HepG2 (cell line): ENCODE measurements at regions not wholly inside any gene's neighbourhood (a gene's known extent, or its start where the extent isn't known, plus 50 kb on each side); places are given as distances from the start of the nearest gene placed in this dataset.

Source experiments
- ATAC-seq: fragments of 200-7000 bp; cut with Tn5 transposase; 3 replicates; pipeline ENCODE4 v1.9.1; 2020; ENCODE audit warnings: mild to moderate bottlenecking, moderate library complexity
- BruUV-seq: library from RNA; stranded (reverse); fragments of 400-500 nt; replicated peaks from 2 replicates; lab custom pipeline; 2021; lab: Mats Ljungman, UMichigan
- CTCF ChIA-PET: fragments of 300-600 bp; formaldehyde crosslinking; extraction: SDS; loops from one replicate; lab custom pipeline; 2021; ENCODE audit warnings: low total read pairs, inconsistent platforms, low intra/inter-chr PET ratio; lab: Yijun Ruan, JAX
- POLR2A ChIA-PET: fragments of 350-600 bp; sonication (Branson Sonifier 250); formaldehyde crosslinking; loops from one replicate; lab custom pipeline; 2020; ENCODE audit warnings: antibody characterized with exemption, inconsistent platforms; lab: Yijun Ruan, JAX
- DNase-seq: peaks from one replicate; pipeline ENCODE4 v3.0.0-alpha.2; 2015; ENCODE audit warnings: low spot score
- FAIRE-seq: peaks from 3 replicates; lab custom pipeline; 2011; peaks lifted over from hg19 to GRCh38; lab: Jason Lieb, UNC
- H2AFZ ChIP-seq: one replicate; pipeline ENCODE4 v1.6.1; 2011; ENCODE audit warnings: low read length, inconsistent platforms
- H3K27ac ChIP-seq: fragments of 300-600 bp; 3 replicates; pipeline ENCODE4 v1.8.0; 2011; ENCODE audit warnings: mixed run types, mild to moderate bottlenecking, mixed read lengths, low read length, inconsistent platforms; ENCODE audit not compliant: insufficient read depth; ENCODE audit errors: extremely low read length
- H3K27me3 ChIP-seq, 2 experiments: fragments of 200-600 bp in 1 of 2; 2 replicates in 1 of 2; 3 replicates in 1 of 2; pipeline versions ENCODE4 v1.6.0 to v1.8.0; 2011; ENCODE audit warnings: low read length in 2 of 2, mild to moderate bottlenecking in 2 of 2, moderate library complexity in 2 of 2, inconsistent platforms in 1 of 2; ENCODE audit not compliant: insufficient read depth in 2 of 2, control insufficient read depth in 1 of 2
- H3K36me3 ChIP-seq, 2 experiments: fragments of 200-600 bp in 1 of 2; replicated peaks in 1 of 2; 2 replicates in 1 of 2; 3 replicates in 1 of 2; pipeline versions ENCODE4 v1.5.1 to v1.8.0; 2011; ENCODE audit warnings: low read length in 2 of 2, inconsistent platforms in 1 of 2; ENCODE audit not compliant: insufficient read depth in 2 of 2, control insufficient read depth in 1 of 2
- H3K4me1 ChIP-seq: 2 replicates; pipeline ENCODE4 v1.5.1; 2012; ENCODE audit warnings: low read length, inconsistent platforms; ENCODE audit not compliant: insufficient read depth
- H3K4me2 ChIP-seq: 2 replicates; pipeline ENCODE4 v1.6.0; 2011; ENCODE audit warnings: low read depth, low read length, inconsistent platforms
- H3K4me3 ChIP-seq, 3 experiments: fragments of 200-600 bp in 1 of 3; sonication (generic), shearing (Covaris generic) in 1 of 3; replicated peaks in 1 of 3; 2 replicates each; pipeline ENCODE4 v1.5.1; 2011 to 2016; ENCODE audit warnings: low read length in 3 of 3, inconsistent platforms in 2 of 3, low read depth in 2 of 3, mild to moderate bottlenecking in 2 of 3, control low read depth in 1 of 3, mixed read lengths in 1 of 3; ENCODE audit not compliant: insufficient read depth in 1 of 3
- H3K79me2 ChIP-seq: one replicate; pipeline ENCODE4 v1.6.1; 2011; ENCODE audit warnings: low read length, inconsistent platforms; ENCODE audit not compliant: insufficient read depth
- H3K9ac ChIP-seq: 2 replicates; pipeline ENCODE4 v1.6.0; 2011; ENCODE audit warnings: mild to moderate bottlenecking, low read depth, low read length, inconsistent platforms; ENCODE audit not compliant: insufficient read depth
- H3K9me3 ChIP-seq: 2 replicates; pipeline ENCODE4 v1.5.1; 2012; ENCODE audit warnings: mild to moderate bottlenecking, low read length
- H4K20me1 ChIP-seq: 2 replicates; pipeline ENCODE4 v1.6.0; 2011; ENCODE audit warnings: inconsistent platforms, mild to moderate bottlenecking, low read length, moderate library complexity; ENCODE audit not compliant: insufficient read depth
- FIP1L1 ChIP-seq: fragments of 200-400 bp; formaldehyde crosslinking; IDR thresholded peaks from 2 replicates; pipeline ENCODE4 v1.6.1; 2018; ENCODE audit warnings: low read depth, mild to moderate bottlenecking, low read length, moderate library complexity, borderline replicate concordance; ENCODE audit not compliant: insufficient read depth
- RCOR2 ChIP-seq: IDR thresholded peaks from 2 replicates; pipeline ENCODE4 v1.6.1; 2016; ENCODE audit warnings: missing biosample characterization, missing genetic modification reagents
- RFX5 ChIP-seq: IDR thresholded peaks from 2 replicates; pipeline ENCODE4 v1.6.1; 2011; ENCODE audit warnings: low read depth, low read length, improper control_type of control experiment
- SRSF1 ChIP-seq: fragments of 200-400 bp; formaldehyde crosslinking; optimal IDR thresholded peaks from 2 replicates; pipeline ENCODE3; 2017; ENCODE audit warnings: mild to moderate bottlenecking, low read depth, low read length, moderate library complexity
- STAT5B ChIP-seq: sonication (generic); formaldehyde crosslinking; IDR thresholded peaks from 2 replicates; pipeline ENCODE4 v1.4.0; 2020; ENCODE audit warnings: missing genetic modification reagents
- ZFP62 ChIP-seq: sonication (generic); formaldehyde crosslinking; IDR thresholded peaks from 2 replicates; pipeline ENCODE4 v1.4.0; 2020; ENCODE audit warnings: missing genetic modification reagents
- ZNF205 ChIP-seq: IDR thresholded peaks from 2 replicates; pipeline ENCODE4 v1.6.1; 2018; ENCODE audit warnings: missing biosample characterization, missing genetic modification reagents
- ZNF275 ChIP-seq: sonication (generic); formaldehyde crosslinking; IDR thresholded peaks from 2 replicates; pipeline ENCODE4 v1.8.0; 2022; ENCODE audit warnings: missing genetic modification reagents, mild to moderate bottlenecking, inconsistent platforms, borderline replicate concordance
- ZSCAN31 ChIP-seq: sonication (generic); formaldehyde crosslinking; IDR thresholded peaks from 2 replicates; pipeline ENCODE4 v1.5.0; 2020; ENCODE audit warnings: low read depth, mild to moderate bottlenecking, missing genetic modification reagents
- WGBS: methylation state at CpG from one replicate; pipeline ENCODE4 v1.1.6; 2017; ENCODE audit warnings: low lambda C conversion rate; 5-methylcytosine and 5-hydroxymethylcytosine counted together
- in situ Hi-C: cut with HindIII; loops from 2 replicates; pipeline ENCODE4 v1.10.0; 2017; ENCODE audit warnings: low pct_unique_long_range_greater_than_20kb; ENCODE audit not compliant: extremely low pct_ligation_motif_present
- intact Hi-C: fragments of 100-400 bp; cut with micrococcal nuclease; formaldehyde crosslinking; loops from one replicate; pipeline ENCODE4 v1.10.0; 2022; ENCODE audit not compliant: unreplicated experiment

DNA sequence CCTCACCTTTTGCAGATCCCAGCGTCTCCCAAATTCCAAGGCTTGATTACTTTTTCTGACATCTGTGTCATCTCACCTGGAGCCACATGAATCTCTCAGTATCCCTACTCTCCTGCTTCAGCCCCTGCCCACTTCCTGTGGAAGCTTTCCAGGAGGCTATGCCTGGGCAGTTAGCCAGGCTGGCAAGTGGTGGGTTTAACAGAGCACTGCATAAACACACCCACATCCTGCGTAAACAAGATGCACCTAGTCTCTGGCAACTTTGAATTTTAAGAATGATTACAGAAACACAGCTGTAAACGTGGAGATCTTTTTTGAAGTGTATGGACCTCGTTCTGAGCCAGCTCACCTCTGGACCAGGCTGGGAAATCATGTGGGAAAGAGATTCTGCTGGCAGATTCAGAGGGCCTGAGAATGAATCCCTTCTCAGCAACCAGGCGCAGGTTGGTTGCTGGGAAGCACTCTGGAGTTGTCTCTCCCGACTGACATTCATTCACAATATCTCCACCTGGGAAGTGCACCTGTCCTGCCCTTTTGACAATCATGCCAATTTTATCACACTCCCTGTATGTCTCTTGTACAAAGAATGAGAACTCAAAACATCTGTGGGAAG is 55.7 kb upstream of the FANCC start (continued):
- TF ChIP-seq STAT5B (CRISPR knock-in tag) (no peak), ZNF205 (CRISPR knock-in tag) (no peak), ZFP62 (CRISPR knock-in tag) (no peak)

- BruUV-seq: no TSS peak
- DNase-seq (no peak), ATAC-seq (no peak), FAIRE-seq (no peak)
- Histone ChIP-seq H3K9me3 (no peaks in the 10 kb centered on the region), H3K27me3 (0 out of 5 replicates have a peak, but pooled peaks cover 2% of the 10 kb centered on the region in 2 experiments), H3K79me2 (no peaks in the 10 kb centered on the region), H3K4me2 (no peak overlapping the region), H3K4me1 (no peaks in the 10 kb centered on the region), H3K4me3 (no peak overlapping the region), H3K9ac (no peak overlapping the region), H2AFZ (no peak overlapping the region), H4K20me1 (no peaks in the 10 kb centered on the region), H3K36me3 (no peaks in the 10 kb centered on the region), H3K27ac (no peak overlapping the region)
- POLR2A ChIA-PET: no interaction called here
- intact Hi-C loops (no loop called here), in situ Hi-C loops (no loop called here)
- CTCF ChIA-PET: no interaction called here
- TF ChIP-seq ZSCAN31 (no peak), FIP1L1 (no peak), ZNF275 (CRISPR knock-in tag) (no peak), SRSF1 (no peak), RFX5 (no peak), RCOR2 (CRISPR knock-in tag) (no peak)
- WGBS: 21% methylated on average over 4 of the region's 4 CpGs
Measured at GRCh38 chr9:95370064-95370463, 52.6 kb upstream of the FANCC start.
